Suprapubic skin (tissue), 4 donors: ENCODE measurements at regions not wholly inside any gene's neighbourhood (a gene's known extent, or its start where the extent isn't known, plus 50 kb on each side); places are given as distances from the start of the nearest gene placed in this dataset.

Experiments used
- EP300 ChIP-seq: sonication (generic); formaldehyde crosslinking; IDR thresholded peaks from one replicate; pipeline ENCODE4 v1.6.1; 2017; ENCODE audit warnings: antibody characterized with exemption
- POLR2A ChIP-seq, 2 donors: fragments of 450-650 bp; IDR thresholded peaks; one replicate each; pipeline ENCODE4 v1.6.1; 2017; ENCODE audit warnings: antibody characterized with exemption in 2 of 2, mild to moderate bottlenecking in 2 of 2, moderate library complexity in 2 of 2
- POLR2AphosphoS5 ChIP-seq, 3 donors: sonication (generic); formaldehyde crosslinking; IDR thresholded peaks; one replicate each; pipeline ENCODE4 v1.6.1; 2017; ENCODE audit warnings: antibody characterized with exemption in 3 of 3
- TF ChIP-seq, protein P1 (sequence below), 2 donors: fragments of 200-600 bp in 1 of 2; fragments of 450-650 bp in 1 of 2; sonication (generic) in 1 of 2; IDR thresholded peaks; one replicate each; pipeline ENCODE4 v1.5.1; 2016 to 2019; ENCODE audit warnings: antibody characterized with exemption in 2 of 2, mild to moderate bottlenecking in 1 of 2, moderate library complexity in 1 of 2

DNA sequence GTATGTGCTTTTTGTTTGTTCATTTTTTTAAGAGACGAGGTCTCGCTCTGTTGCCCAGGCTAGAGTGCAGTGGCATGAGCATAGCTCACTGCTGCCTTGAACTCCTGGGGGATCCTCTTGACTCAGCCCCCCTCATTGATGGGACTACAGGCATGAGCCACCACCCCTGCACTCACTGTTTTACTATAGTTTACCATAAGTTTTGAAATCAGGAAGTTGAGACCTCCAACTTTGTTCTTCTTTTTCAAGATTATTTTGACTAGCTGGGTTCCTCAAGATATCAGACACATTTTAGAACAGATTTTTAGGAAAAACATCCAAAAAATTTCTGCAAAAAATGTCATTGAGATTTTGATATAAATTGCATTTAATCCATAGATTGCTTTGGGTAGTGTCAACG, 120.4 kb upstream of the FGGY start:
- no peak for TF ChIP-seq POLR2AphosphoS5 (IDR thresholded peaks at IDR 0.05)
- TF ChIP-seq, protein P1, sequence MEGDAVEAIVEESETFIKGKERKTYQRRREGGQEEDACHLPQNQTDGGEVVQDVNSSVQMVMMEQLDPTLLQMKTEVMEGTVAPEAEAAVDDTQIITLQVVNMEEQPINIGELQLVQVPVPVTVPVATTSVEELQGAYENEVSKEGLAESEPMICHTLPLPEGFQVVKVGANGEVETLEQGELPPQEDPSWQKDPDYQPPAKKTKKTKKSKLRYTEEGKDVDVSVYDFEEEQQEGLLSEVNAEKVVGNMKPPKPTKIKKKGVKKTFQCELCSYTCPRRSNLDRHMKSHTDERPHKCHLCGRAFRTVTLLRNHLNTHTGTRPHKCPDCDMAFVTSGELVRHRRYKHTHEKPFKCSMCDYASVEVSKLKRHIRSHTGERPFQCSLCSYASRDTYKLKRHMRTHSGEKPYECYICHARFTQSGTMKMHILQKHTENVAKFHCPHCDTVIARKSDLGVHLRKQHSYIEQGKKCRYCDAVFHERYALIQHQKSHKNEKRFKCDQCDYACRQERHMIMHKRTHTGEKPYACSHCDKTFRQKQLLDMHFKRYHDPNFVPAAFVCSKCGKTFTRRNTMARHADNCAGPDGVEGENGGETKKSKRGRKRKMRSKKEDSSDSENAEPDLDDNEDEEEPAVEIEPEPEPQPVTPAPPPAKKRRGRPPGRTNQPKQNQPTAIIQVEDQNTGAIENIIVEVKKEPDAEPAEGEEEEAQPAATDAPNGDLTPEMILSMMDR (IDR thresholded peaks at IDR 0.05), result no peak
- no peak for TF ChIP-seq POLR2A (IDR thresholded peaks at IDR 0.05)
- no peak for TF ChIP-seq EP300
